ENCODE measurements at regions not wholly inside any gene's neighbourhood (a gene's known extent, or its start where the extent isn't known, plus 50 kb on each side); places are given as distances from the start of the nearest gene placed in this dataset.

- TF ChIP-seq CTCF (IDR thresholded peaks at IDR 0.05), result no peak
- TF ChIP-seq POLR2AphosphoS5 (IDR thresholded peaks at IDR 0.05), result no peak
- no peak for TF ChIP-seq EP300 (IDR thresholded peaks at IDR 0.05)
- no peak for TF ChIP-seq POLR2A (IDR thresholded peaks at IDR 0.05)
Observed at GRCh38 chr21:28832715-28833061, 160.0 kb downstream of the LTN1 start.

All from suprapubic skin (tissue), 4 donors.